ENCODE measurements at regions not wholly inside any gene's neighbourhood (a gene's known extent, or its start where the extent isn't known, plus 50 kb on each side); places are given as distances from the start of the nearest gene placed in this dataset.

- dilution Hi-C loops (cut with MboI; ENCODE audit: extremely low pct_ligation_motif_present, low sequenced_read_pairs) = no loop called here
- DNase-seq (ENCODE audit: low read depth, low spot score) (no peak), FAIRE-seq (no peak)
These were observed 52.8 kb upstream of the CAST start for GRCh38 chr5:96609369-96609768.

GRCh38 chr5:96610747-96611146 lies 51.4 kb upstream of the CAST start:
- Histone ChIP-seq H3K79me2 (ENCODE audit: control insufficient read depth, insufficient read depth, low read length) (no peaks in the 10 kb centered on the region), H3K27ac (ENCODE audit: control insufficient read depth, insufficient read depth, low read length) (no peak overlapping the region), H3K27me3 (ENCODE audit: control insufficient read depth, extremely low read depth, insufficient read depth, low read length) (no peaks in the 10 kb centered on the region), H3K4me3 (ENCODE audit: control insufficient read depth in 2 of 3, extremely low read depth in 1 of 3, insufficient read depth in 2 of 3, low read depth in 1 of 3, low read length in 3 of 3) (no peak overlapping the region), H3K9me1 (ENCODE audit: control insufficient read depth, extremely low read depth, insufficient read depth, low read length) (no peaks in the 10 kb centered on the region), H3K4me1 (ENCODE audit: control insufficient read depth, extremely low read depth, insufficient read depth, low read length) (peaks cover 15% of the 10 kb centered on the region), H3K36me3 (ENCODE audit: control insufficient read depth in 2 of 2, extremely low read depth in 1 of 2, insufficient read depth in 2 of 2, low read length in 2 of 2) (no peaks in the 10 kb centered on the region), H3K4me2 (ENCODE audit: control insufficient read depth, extremely low read depth, insufficient read depth, low read depth, low read length) (no peak overlapping the region), H2AFZ (ENCODE audit: control insufficient read depth, low read length) (no peak overlapping the region), H4K20me1 (ENCODE audit: control insufficient read depth, extremely low read depth, insufficient read depth, low read length) (no peaks in the 10 kb centered on the region), H3K9ac (ENCODE audit: control insufficient read depth, extremely low read depth, insufficient read depth, low read length) (no peak overlapping the region), H3K9me3 (ENCODE audit: control insufficient read depth, low read depth, low read length) (no peaks in the 10 kb centered on the region)
- dilution Hi-C loops (cut with MboI; ENCODE audit: extremely low pct_ligation_motif_present, low sequenced_read_pairs) = no loop called here
- DNase-seq (ENCODE audit: low read depth, low spot score) (no peak), FAIRE-seq (no peak)
- TF ChIP-seq EZH2 (IDR thresholded peaks at IDR 0.05; ENCODE audit: low read length) (no peak), CTCF (optimal IDR thresholded peaks at IDR 0.05 in 1 of 3, IDR thresholded peaks at IDR 0.05 in 1 of 3, conservative IDR thresholded peaks at IDR 0.05 in 1 of 3; ENCODE audit: extremely low read depth in 1 of 3, insufficient read depth in 2 of 3, low read length in 3 of 3) (no peak)

More at GRCh38 chr5:96609369-96609768, 52.8 kb upstream of the CAST start:
- TF ChIP-seq EZH2 (IDR thresholded peaks at IDR 0.05; ENCODE audit: low read length) (no peak), CTCF (optimal IDR thresholded peaks at IDR 0.05 in 1 of 3, IDR thresholded peaks at IDR 0.05 in 1 of 3, conservative IDR thresholded peaks at IDR 0.05 in 1 of 3; ENCODE audit: extremely low read depth in 1 of 3, insufficient read depth in 2 of 3, low read length in 3 of 3) (no peak)
- H3K27me3 ChIP-seq (ENCODE audit: control insufficient read depth, extremely low read depth, insufficient read depth, low read length) = no peaks in the 10 kb centered on the region
- H3K4me3 ChIP-seq (ENCODE audit: control insufficient read depth in 2 of 3, extremely low read depth in 1 of 3, insufficient read depth in 2 of 3, low read depth in 1 of 3, low read length in 3 of 3) = no peak overlapping the region
- H3K9me1 ChIP-seq (ENCODE audit: control insufficient read depth, extremely low read depth, insufficient read depth, low read length) = no peaks in the 10 kb centered on the region
- H3K27ac ChIP-seq (ENCODE audit: control insufficient read depth, insufficient read depth, low read length) = no peak overlapping the region
- H2AFZ ChIP-seq (ENCODE audit: control insufficient read depth, low read length) = no peak overlapping the region
- H3K4me2 ChIP-seq (ENCODE audit: control insufficient read depth, extremely low read depth, insufficient read depth, low read depth, low read length) = no peak overlapping the region
- H3K79me2 ChIP-seq (ENCODE audit: control insufficient read depth, insufficient read depth, low read length) = no peaks in the 10 kb centered on the region
- H3K4me1 ChIP-seq (ENCODE audit: control insufficient read depth, extremely low read depth, insufficient read depth, low read length) = peaks cover 3% of the 10 kb centered on the region
- H4K20me1 ChIP-seq (ENCODE audit: control insufficient read depth, extremely low read depth, insufficient read depth, low read length) = no peaks in the 10 kb centered on the region
- H3K36me3 ChIP-seq (ENCODE audit: control insufficient read depth in 2 of 2, extremely low read depth in 1 of 2, insufficient read depth in 2 of 2, low read length in 2 of 2) = no peaks in the 10 kb centered on the region
- no peaks in the 10 kb centered on the region for H3K9me3 ChIP-seq (ENCODE audit: control insufficient read depth, low read depth, low read length)
- no peak overlapping the region for H3K9ac ChIP-seq (ENCODE audit: control insufficient read depth, extremely low read depth, insufficient read depth, low read length)

Measured in keratinocyte (primary cell).